Skeletal muscle satellite cell (primary cell): ENCODE measurements at regions not wholly inside any gene's neighbourhood (a gene's known extent, or its start where the extent isn't known, plus 50 kb on each side); places are given as distances from the start of the nearest gene placed in this dataset.

ENCODE experiments used
- H3K27me3 ChIP-seq: 2 replicates; pipeline ENCODE4 v1.7.0; 2013; ENCODE audit warnings: low read length; ENCODE audit not compliant: control insufficient read depth, insufficient read depth
- H3K36me3 ChIP-seq: 2 replicates; pipeline ENCODE4 v1.7.0; 2013; ENCODE audit warnings: mild to moderate bottlenecking, control low read depth, low read length; ENCODE audit not compliant: insufficient read depth
- H3K4me1 ChIP-seq: 2 replicates; pipeline ENCODE4 v1.7.0; 2013; ENCODE audit warnings: low read length; ENCODE audit not compliant: control insufficient read depth, insufficient read depth
- H3K4me2 ChIP-seq: 2 replicates; pipeline ENCODE4 v1.7.0; 2013; ENCODE audit warnings: mild to moderate bottlenecking, low read length
- H3K4me3 ChIP-seq: 2 replicates; pipeline ENCODE4 v1.7.0; 2013; ENCODE audit warnings: low read length
- H3K9ac ChIP-seq: 2 replicates; pipeline ENCODE4 v1.7.0; 2013; ENCODE audit warnings: mild to moderate bottlenecking, low read depth, low read length, moderate library complexity
- H3K9me3 ChIP-seq: replicated peaks from 2 replicates; pipeline ENCODE4 v1.7.0; 2013; ENCODE audit warnings: mild to moderate bottlenecking, control low read depth, low read length

DNA sequence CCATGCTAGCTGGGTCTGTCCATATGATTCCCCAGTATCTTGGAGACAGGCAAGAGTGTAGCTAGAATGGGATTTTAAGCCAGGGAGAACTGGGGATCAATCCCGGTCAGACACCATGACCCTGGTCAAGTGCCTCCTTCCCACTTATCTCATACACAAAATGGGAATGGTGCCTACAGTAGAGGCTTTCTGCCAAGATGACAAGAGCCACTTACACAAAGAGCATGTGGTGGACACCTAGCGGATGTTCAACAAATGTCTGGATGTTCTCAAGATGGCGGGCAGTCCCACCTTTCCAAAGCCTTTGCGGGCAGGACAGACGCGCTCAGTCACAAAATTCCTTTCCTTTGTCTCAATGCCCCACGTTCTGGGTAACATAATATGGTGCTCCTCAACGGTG, 57.3 kb downstream of the MAF start:
- no peak overlapping the region for H3K4me3 ChIP-seq
- H3K9me3 ChIP-seq = no peaks in the 10 kb centered on the region
- H3K4me2 ChIP-seq = no peak overlapping the region
- H3K27me3 ChIP-seq = no peaks in the 10 kb centered on the region
- no peaks in the 10 kb centered on the region for H3K4me1 ChIP-seq
- H3K9ac ChIP-seq = no peak overlapping the region
- H3K36me3 ChIP-seq = no peaks in the 10 kb centered on the region

- Histone ChIP-seq H3K27me3 (no peaks in the 10 kb centered on the region), H3K36me3 (no peaks in the 10 kb centered on the region), H3K9ac (no peak overlapping the region), H3K4me1 (no peaks in the 10 kb centered on the region), H3K9me3 (no peaks in the 10 kb centered on the region), H3K4me3 (no peak overlapping the region), H3K4me2 (no peak overlapping the region)
Observed at GRCh38 chr16:79542237-79542774, 58.2 kb downstream of the MAF start.

DNA sequence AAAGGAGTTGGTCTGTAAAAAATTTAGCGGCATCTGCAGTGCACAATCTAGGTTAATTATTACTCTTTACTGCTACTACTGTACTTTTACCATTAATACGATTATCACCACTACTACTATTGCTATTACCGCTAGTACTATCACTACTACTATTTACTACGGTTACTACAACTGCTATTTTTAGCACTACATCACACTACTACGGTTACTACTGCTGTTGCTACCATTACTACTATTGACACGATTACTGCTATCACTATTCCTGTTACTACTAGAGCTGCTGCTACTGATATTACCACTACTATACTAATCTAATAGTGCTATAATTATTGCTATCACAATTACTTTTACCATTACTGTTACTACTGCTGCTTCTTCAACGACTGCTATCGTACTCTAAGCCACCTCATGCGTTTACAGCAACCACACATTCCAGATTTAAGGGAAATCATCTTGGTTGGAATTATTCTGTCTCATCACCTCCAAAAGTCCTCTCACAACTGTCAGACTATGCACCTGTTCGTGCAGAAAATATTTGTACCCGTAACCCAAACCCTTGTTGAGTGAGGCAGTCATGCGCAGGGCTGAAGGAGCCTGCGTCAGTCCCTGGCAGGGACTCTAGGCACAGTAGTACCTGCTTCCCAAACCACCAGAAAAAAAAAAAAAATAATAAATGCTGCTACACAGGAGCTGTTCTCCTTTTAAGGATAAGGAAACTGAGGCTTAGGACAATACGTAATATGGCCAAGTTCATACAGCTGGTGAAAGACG, 59.5 kb downstream of the MAF start:
- no peaks in the 10 kb centered on the region for H3K36me3 ChIP-seq
- no peaks in the 10 kb centered on the region for H3K27me3 ChIP-seq
- no peak overlapping the region for H3K9ac ChIP-seq
- H3K4me1 ChIP-seq = no peaks in the 10 kb centered on the region
- no peaks in the 10 kb centered on the region for H3K9me3 ChIP-seq
- H3K4me3 ChIP-seq = no peak overlapping the region
- H3K4me2 ChIP-seq = no peak overlapping the region

DNA sequence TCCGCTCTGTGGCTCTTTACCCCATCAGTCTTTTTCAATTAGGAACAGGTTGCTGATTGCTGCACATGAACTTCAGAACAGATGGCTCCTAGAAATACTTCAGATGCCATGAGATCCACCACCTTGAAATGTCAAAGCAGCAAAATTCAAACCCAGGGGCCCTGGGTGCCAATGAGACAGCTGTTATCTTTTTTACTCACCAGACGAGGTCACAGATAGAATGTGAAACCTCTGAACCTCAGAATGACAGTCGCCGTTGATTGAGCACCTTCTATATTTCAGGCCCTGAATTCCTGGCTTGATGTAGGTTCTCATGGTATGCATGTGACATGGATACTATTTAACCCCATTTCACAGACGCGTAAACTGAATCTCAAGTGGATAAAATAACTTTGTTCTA, 63.0 kb downstream of the MAF start:
- H3K36me3 ChIP-seq = no peaks in the 10 kb centered on the region
- no peaks in the 10 kb centered on the region for H3K9me3 ChIP-seq
- no peaks in the 10 kb centered on the region for H3K4me1 ChIP-seq

DNA sequence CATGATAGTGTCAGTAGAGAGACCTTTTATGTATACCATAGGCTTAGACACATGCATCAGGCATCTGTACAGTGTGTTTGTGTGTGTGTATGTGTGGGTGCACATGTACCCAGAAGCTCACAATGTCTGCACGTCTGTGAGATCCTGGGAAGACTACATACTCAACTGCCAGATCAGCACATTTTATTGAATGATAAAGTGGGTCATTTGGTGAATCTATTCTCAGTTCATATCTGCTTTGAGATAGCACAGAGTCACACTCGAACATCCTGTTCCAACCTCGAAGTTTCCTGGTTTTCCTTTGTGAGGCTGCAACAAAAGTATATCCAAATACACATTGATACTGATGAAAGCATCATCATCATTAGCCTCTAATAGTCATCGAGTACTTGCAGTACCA, 63.6 kb downstream of the MAF start:
- no peaks in the 10 kb centered on the region for H3K4me1 ChIP-seq
- no peaks in the 10 kb centered on the region for H3K36me3 ChIP-seq

More for the DNA sequence above, 63.0 kb downstream of the MAF start:
- Histone ChIP-seq H3K9ac (no peak overlapping the region), H3K27me3 (no peaks in the 10 kb centered on the region), H3K4me3 (no peak overlapping the region), H3K4me2 (no peak overlapping the region)

GRCh38 chr16:79535130-79535529, 65.4 kb downstream of the MAF start:
- Histone ChIP-seq H3K4me2 (no peak overlapping the region), H3K4me3 (no peak overlapping the region), H3K9me3 (no peaks in the 10 kb centered on the region), H3K9ac (no peak overlapping the region), H3K27me3 (no peaks in the 10 kb centered on the region), H3K4me1 (no peaks in the 10 kb centered on the region), H3K36me3 (no peaks in the 10 kb centered on the region)

More for the DNA sequence above, 63.6 kb downstream of the MAF start:
- no peak overlapping the region for H3K4me3 ChIP-seq
- no peak overlapping the region for H3K4me2 ChIP-seq
- no peaks in the 10 kb centered on the region for H3K9me3 ChIP-seq
- no peaks in the 10 kb centered on the region for H3K27me3 ChIP-seq
- no peak overlapping the region for H3K9ac ChIP-seq

- Histone ChIP-seq H3K4me2 (no peak overlapping the region), H3K4me3 (no peak overlapping the region), H3K4me1 (no peaks in the 10 kb centered on the region), H3K27me3 (no peaks in the 10 kb centered on the region), H3K9ac (no peak overlapping the region), H3K9me3 (no peaks in the 10 kb centered on the region), H3K36me3 (no peaks in the 10 kb centered on the region)
Observed at GRCh38 chr16:79534143-79534542, 66.4 kb downstream of the MAF start.

- Histone ChIP-seq H3K36me3 (no peaks in the 10 kb centered on the region), H3K27me3 (no peaks in the 10 kb centered on the region), H3K4me3 (no peak overlapping the region), H3K9ac (no peak overlapping the region), H3K4me1 (no peaks in the 10 kb centered on the region), H3K4me2 (no peak overlapping the region), H3K9me3 (no peaks in the 10 kb centered on the region)
Observed at GRCh38 chr16:79533292-79533691, 67.2 kb downstream of the MAF start.

GRCh38 chr16:79532785-79533184, 67.8 kb downstream of the MAF start:
- no peaks in the 10 kb centered on the region for H3K9me3 ChIP-seq
- no peak overlapping the region for H3K4me3 ChIP-seq
- H3K4me2 ChIP-seq = no peak overlapping the region
- H3K4me1 ChIP-seq = no peaks in the 10 kb centered on the region
- no peaks in the 10 kb centered on the region for H3K36me3 ChIP-seq
- H3K27me3 ChIP-seq = no peaks in the 10 kb centered on the region
- no peak overlapping the region for H3K9ac ChIP-seq

DNA sequence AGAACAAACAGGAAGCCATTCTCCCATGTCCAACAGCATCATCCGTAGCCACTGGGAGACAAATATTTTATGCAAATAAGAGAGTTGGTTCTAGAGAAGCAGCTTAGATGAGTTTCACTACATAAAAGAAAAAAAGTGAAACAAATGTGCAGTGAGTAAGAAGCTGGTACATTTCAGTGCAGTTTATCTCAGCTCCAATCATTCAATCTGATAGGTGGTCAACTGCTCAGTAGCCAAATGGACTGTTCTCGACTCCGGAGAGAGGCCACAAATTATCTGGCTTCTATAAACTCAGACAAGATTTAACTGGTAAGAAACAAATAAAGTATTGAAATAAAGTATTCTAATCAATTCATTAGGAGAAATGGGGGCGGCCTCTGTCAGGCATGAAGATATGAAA, 68.3 kb downstream of the MAF start:
- H3K4me2 ChIP-seq = no peak overlapping the region
- H3K27me3 ChIP-seq = no peaks in the 10 kb centered on the region
- no peaks in the 10 kb centered on the region for H3K36me3 ChIP-seq
- no peaks in the 10 kb centered on the region for H3K4me1 ChIP-seq
- no peaks in the 10 kb centered on the region for H3K9me3 ChIP-seq
- no peak overlapping the region for H3K9ac ChIP-seq
- no peak overlapping the region for H3K4me3 ChIP-seq

DNA sequence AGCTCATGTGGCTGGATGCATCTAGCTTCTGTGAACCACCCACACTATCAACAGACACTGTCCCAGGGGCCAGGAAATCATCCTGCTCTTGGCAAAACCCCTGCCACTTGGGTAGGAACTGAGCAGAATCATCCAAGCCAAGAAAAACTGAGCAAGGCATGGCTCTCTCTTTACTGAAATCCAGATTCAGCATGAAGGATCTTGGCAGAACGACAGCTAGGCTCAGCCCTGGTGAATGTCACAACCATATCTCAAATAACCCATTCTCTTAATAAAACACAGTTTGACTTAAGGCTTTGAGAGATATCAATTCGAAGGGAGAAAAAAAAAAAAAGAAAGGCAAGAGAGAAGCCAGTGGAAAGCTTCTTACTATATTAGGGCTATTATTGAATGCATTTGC, 72.2 kb downstream of the MAF start:
- Histone ChIP-seq H3K9ac (no peak overlapping the region), H3K4me3 (no peak overlapping the region), H3K4me2 (no peak overlapping the region), H3K9me3 (no peaks in the 10 kb centered on the region), H3K4me1 (no peaks in the 10 kb centered on the region), H3K36me3 (no peaks in the 10 kb centered on the region), H3K27me3 (no peaks in the 10 kb centered on the region)

DNA sequence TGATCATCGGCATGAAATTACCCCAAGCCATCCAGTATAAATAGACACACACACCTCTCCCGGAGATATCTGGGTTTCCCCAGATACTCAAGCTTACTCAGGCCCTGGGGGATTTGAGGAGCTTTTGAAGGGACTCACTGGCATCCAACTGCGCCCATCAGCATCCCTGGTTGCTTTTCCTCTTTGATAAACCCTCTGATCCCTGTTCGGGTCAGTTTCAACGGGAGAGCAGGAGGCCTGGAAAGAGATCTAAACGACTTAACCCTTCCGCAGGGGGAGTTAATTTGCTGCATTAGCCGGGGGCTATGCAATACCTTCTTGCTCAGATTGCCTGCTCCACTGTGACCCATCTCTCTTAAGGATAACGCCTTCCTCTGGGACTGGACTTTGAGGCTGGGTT, 76.6 kb downstream of the MAF start:
- H3K36me3 ChIP-seq = no peaks in the 10 kb centered on the region
- no peak overlapping the region for H3K9ac ChIP-seq
- no peaks in the 10 kb centered on the region for H3K27me3 ChIP-seq
- no peaks in the 10 kb centered on the region for H3K4me1 ChIP-seq
- H3K9me3 ChIP-seq = no peaks in the 10 kb centered on the region
- H3K4me2 ChIP-seq = no peak overlapping the region
- no peak overlapping the region for H3K4me3 ChIP-seq
